GM18498 (cell line): ENCODE measurements at regions not wholly inside any gene's neighbourhood (a gene's known extent, or its start where the extent isn't known, plus 50 kb on each side); places are given as distances from the start of the nearest gene placed in this dataset.
"Not testable (repeated sequence)": the region's sequence is repeated elsewhere in the genome, so short reads cannot be mapped to it uniquely, and the experiment has no call there.

Experiments
- ATAC-seq: cut with Tn5 transposase; IDR thresholded peaks from one replicate; pipeline ENCODE4 v1.9.1; 2021; ENCODE audit warnings: mild to moderate bottlenecking, moderate library complexity; ENCODE audit not compliant: unreplicated experiment

GRCh38 chr10:16231734-16232435 is 204.9 kb upstream of the PTER start:
- no peak for ATAC-seq

GRCh38 chr10:16232441-16232840 is 204.4 kb upstream of the PTER start:
- ATAC-seq, result no peak

- no peak for ATAC-seq
These were observed 201.9 kb upstream of the PTER start for GRCh38 chr10:16234916-16235315.

GRCh38 chr10:16242446-16242845 is 194.4 kb upstream of the PTER start:
- ATAC-seq, result no peak

- no peak for ATAC-seq
These were observed 193.8 kb upstream of the PTER start for GRCh38 chr10:16242859-16243613.

- ATAC-seq, result not testable (repeated sequence)
These were observed 186.7 kb upstream of the PTER start for GRCh38 chr10:16250136-16250535.

GRCh38 chr10:16256336-16256735 is 180.5 kb upstream of the PTER start:
- ATAC-seq, result no peak

GRCh38 chr10:16258291-16259040 is 178.3 kb upstream of the PTER start:
- no peak for ATAC-seq

- no peak for ATAC-seq
These were observed 177.1 kb upstream of the PTER start for GRCh38 chr10:16259726-16260125.

GRCh38 chr10:16260388-16260787 is 176.4 kb upstream of the PTER start:
- no peak for ATAC-seq

GRCh38 chr10:16271571-16271970 is 165.2 kb upstream of the PTER start:
- no peak for ATAC-seq

- ATAC-seq, result no peak
These were observed 161.9 kb upstream of the PTER start for GRCh38 chr10:16274911-16275310.

- no peak for ATAC-seq
These were observed 156.2 kb upstream of the PTER start for GRCh38 chr10:16280595-16280994.

- ATAC-seq, result no peak
These were observed 144.4 kb upstream of the PTER start for GRCh38 chr10:16292366-16292765.

GRCh38 chr10:16297069-16297468 is 139.7 kb upstream of the PTER start:
- ATAC-seq, result no peak

GRCh38 chr10:16297642-16298041 is 139.2 kb upstream of the PTER start:
- ATAC-seq, result no peak

GRCh38 chr10:16304311-16304710 is 132.5 kb upstream of the PTER start:
- ATAC-seq, result no peak

GRCh38 chr10:16310440-16310839 is 126.4 kb upstream of the PTER start:
- ATAC-seq, result no peak

GRCh38 chr10:16314259-16314658 is 122.6 kb upstream of the PTER start:
- no peak for ATAC-seq

- no peak for ATAC-seq
These were observed 119.9 kb upstream of the PTER start for GRCh38 chr10:16316733-16317390.

GRCh38 chr10:16341637-16342036 is 95.2 kb upstream of the PTER start:
- ATAC-seq, result no peak
